ENCODE measurements at regions not wholly inside any gene's neighbourhood (a gene's known extent, or its start where the extent isn't known, plus 50 kb on each side); places are given as distances from the start of the nearest gene placed in this dataset.

DNA sequence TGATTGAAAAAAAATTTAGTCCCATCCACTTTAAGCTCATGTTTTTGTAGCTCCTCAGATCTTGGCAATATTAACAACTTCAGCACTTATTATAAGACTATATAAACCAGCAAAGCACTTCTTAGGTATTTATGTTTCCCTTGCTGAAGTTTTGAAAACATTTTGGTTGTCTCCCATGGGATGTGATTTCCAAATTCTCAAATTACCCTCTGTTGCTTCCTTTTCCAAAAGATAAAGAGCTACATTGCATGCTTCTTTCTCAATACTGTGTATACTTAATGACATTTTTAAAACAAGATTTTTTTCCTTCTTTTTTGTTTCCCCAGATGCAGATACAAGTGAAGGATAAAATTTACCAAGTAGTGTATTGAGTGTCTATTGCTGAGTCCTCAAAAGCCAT, 567.1 kb downstream of the CSNK1G3 start:
- Histone ChIP-seq H3K9me3 (no peaks in the 10 kb centered on the region), H3K4me1 (no peaks in the 10 kb centered on the region), H3K36me3 (no peaks in the 10 kb centered on the region), H3K4me3 (no peak overlapping the region), H3K27me3 (no peaks in the 10 kb centered on the region), H3K27ac (no peak overlapping the region)
- no peak for DNase-seq
- intact Hi-C loops (cut with DNase I; ENCODE audit: low total_unique reads), result no loop called here
- no peak for TF ChIP-seq POLR2A (IDR thresholded peaks at IDR 0.05)
- TF ChIP-seq, protein P1, sequence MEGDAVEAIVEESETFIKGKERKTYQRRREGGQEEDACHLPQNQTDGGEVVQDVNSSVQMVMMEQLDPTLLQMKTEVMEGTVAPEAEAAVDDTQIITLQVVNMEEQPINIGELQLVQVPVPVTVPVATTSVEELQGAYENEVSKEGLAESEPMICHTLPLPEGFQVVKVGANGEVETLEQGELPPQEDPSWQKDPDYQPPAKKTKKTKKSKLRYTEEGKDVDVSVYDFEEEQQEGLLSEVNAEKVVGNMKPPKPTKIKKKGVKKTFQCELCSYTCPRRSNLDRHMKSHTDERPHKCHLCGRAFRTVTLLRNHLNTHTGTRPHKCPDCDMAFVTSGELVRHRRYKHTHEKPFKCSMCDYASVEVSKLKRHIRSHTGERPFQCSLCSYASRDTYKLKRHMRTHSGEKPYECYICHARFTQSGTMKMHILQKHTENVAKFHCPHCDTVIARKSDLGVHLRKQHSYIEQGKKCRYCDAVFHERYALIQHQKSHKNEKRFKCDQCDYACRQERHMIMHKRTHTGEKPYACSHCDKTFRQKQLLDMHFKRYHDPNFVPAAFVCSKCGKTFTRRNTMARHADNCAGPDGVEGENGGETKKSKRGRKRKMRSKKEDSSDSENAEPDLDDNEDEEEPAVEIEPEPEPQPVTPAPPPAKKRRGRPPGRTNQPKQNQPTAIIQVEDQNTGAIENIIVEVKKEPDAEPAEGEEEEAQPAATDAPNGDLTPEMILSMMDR (IDR thresholded peaks at IDR 0.05), result no peak

- no peak overlapping the region for H3K27ac ChIP-seq
- no peak for TF ChIP-seq POLR2A (IDR thresholded peaks at IDR 0.05)
- TF ChIP-seq, protein P1 (IDR thresholded peaks at IDR 0.05), result no peak
- no peaks in the 10 kb centered on the region for H3K36me3 ChIP-seq
- H3K4me1 ChIP-seq, result no peaks in the 10 kb centered on the region
- no peaks in the 10 kb centered on the region for H3K27me3 ChIP-seq
- H3K9me3 ChIP-seq, result no peaks in the 10 kb centered on the region
- intact Hi-C loops (cut with DNase I; ENCODE audit: low total_unique reads), result no loop called here
- H3K4me3 ChIP-seq, result no peak overlapping the region
- DNase-seq, result no peak
Observed at GRCh38 chr5:124074500-124074899, 562.5 kb downstream of the CSNK1G3 start.

DNA sequence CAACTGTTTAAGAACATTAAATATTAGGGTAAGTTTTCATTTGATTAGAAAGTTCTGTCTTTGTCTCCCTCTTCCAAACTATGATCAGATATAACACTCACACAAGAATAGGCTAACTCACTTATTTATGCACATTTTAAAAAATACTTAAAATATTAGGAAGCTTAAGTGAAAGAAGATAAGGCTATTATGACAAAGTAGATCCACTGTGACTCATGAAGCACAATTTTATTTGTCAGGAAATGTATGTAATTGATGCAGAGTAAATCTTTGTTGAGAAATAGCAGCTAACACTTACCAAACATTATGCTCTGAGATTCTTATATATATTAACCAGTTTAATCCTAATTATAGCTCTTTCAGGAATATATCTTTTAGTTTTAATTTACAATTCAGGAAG, 560.6 kb downstream of the CSNK1G3 start:
- no peaks in the 10 kb centered on the region for H3K4me1 ChIP-seq
- no peaks in the 10 kb centered on the region for H3K36me3 ChIP-seq
- TF ChIP-seq, protein P1 (IDR thresholded peaks at IDR 0.05), result no peak
- no peak for TF ChIP-seq POLR2A (IDR thresholded peaks at IDR 0.05)
- no peaks in the 10 kb centered on the region for H3K27me3 ChIP-seq
- H3K27ac ChIP-seq, result no peak overlapping the region
- intact Hi-C loops (cut with DNase I; ENCODE audit: low total_unique reads), result no loop called here
- H3K4me3 ChIP-seq, result no peak overlapping the region
- H3K9me3 ChIP-seq, result no peaks in the 10 kb centered on the region
- no peak for DNase-seq

- H3K9me3 ChIP-seq, result no peaks in the 10 kb centered on the region
- no peaks in the 10 kb centered on the region for H3K27me3 ChIP-seq
- intact Hi-C loops (cut with DNase I; ENCODE audit: low total_unique reads), result no loop called here
- no peaks in the 10 kb centered on the region for H3K36me3 ChIP-seq
- TF ChIP-seq, protein P1 (IDR thresholded peaks at IDR 0.05), result no peak
- no peak for TF ChIP-seq POLR2A (IDR thresholded peaks at IDR 0.05)
- H3K4me1 ChIP-seq, result no peaks in the 10 kb centered on the region
- DNase-seq, result no peak
- no peak overlapping the region for H3K4me3 ChIP-seq
- H3K27ac ChIP-seq, result no peak overlapping the region
Observed at GRCh38 chr5:124071039-124071438, 559.1 kb downstream of the CSNK1G3 start.

GRCh38 chr5:124065508-124065907, 553.5 kb downstream of the CSNK1G3 start:
- intact Hi-C loops (cut with DNase I; ENCODE audit: low total_unique reads), result no loop called here
- TF ChIP-seq, protein P1 (IDR thresholded peaks at IDR 0.05), result no peak
- TF ChIP-seq POLR2A (IDR thresholded peaks at IDR 0.05), result no peak

More at GRCh38 chr5:124065508-124065907, 553.5 kb downstream of the CSNK1G3 start:
- no peak overlapping the region for H3K4me3 ChIP-seq
- H3K27me3 ChIP-seq, result no peaks in the 10 kb centered on the region
- no peak overlapping the region for H3K27ac ChIP-seq
- H3K4me1 ChIP-seq, result no peaks in the 10 kb centered on the region
- no peaks in the 10 kb centered on the region for H3K36me3 ChIP-seq
- DNase-seq, result no peak
- H3K9me3 ChIP-seq, result no peaks in the 10 kb centered on the region

Data from uterus (tissue), 3 donors.